DOHH2 (cell line): ENCODE measurements at regions not wholly inside any gene's neighbourhood (a gene's known extent, or its start where the extent isn't known, plus 50 kb on each side); places are given as distances from the start of the nearest gene placed in this dataset.

Source experiments
- H3F3A ChIP-seq: fragments of 200-600 bp; sonication (generic), shearing (Covaris generic); 2 replicates; pipeline ENCODE4 v1.6.0; 2016; ENCODE audit warnings: antibody characterized with exemption, mild to moderate bottlenecking; ENCODE audit not compliant: control insufficient read depth, insufficient read depth
- H3K27ac ChIP-seq: fragments of 200-600 bp; sonication (generic); 2 replicates; pipeline ENCODE4 v1.5.1; 2014; ENCODE audit warnings: low read depth, mild to moderate bottlenecking, low read length, moderate library complexity
- H3K27me3 ChIP-seq: fragments of 200-600 bp; sonication (generic); 2 replicates; pipeline ENCODE4 v1.6.1; 2014; ENCODE audit warnings: mild to moderate bottlenecking, low read length, mixed read lengths; ENCODE audit not compliant: control insufficient read depth
- H3K36me3 ChIP-seq: fragments of 200-600 bp; sonication (generic); 2 replicates; pipeline ENCODE4 v1.6.1; 2014; ENCODE audit warnings: mild to moderate bottlenecking, low read length, moderate library complexity, mixed read lengths; ENCODE audit not compliant: control insufficient read depth
- H3K4me1 ChIP-seq: fragments of 200-600 bp; sonication (generic); 2 replicates; pipeline ENCODE4 v1.6.1; 2014; ENCODE audit warnings: mild to moderate bottlenecking, low read length, mixed read lengths; ENCODE audit not compliant: control insufficient read depth
- H3K4me2 ChIP-seq: fragments of 200-600 bp; sonication (generic); 2 replicates; pipeline ENCODE4 v1.6.0; 2014; ENCODE audit warnings: mild to moderate bottlenecking, low read length, moderate library complexity
- H3K4me3 ChIP-seq: fragments of 200-600 bp; sonication (generic); 2 replicates; pipeline ENCODE4 v1.5.1; 2014; ENCODE audit warnings: mild to moderate bottlenecking, low read length, mixed read lengths
- H3K79me2 ChIP-seq: fragments of 200-600 bp; sonication (generic); 2 replicates; pipeline ENCODE4 v1.6.1; 2014; ENCODE audit warnings: mild to moderate bottlenecking, low read length, mixed read lengths; ENCODE audit not compliant: control insufficient read depth
- H3K9me2 ChIP-seq: fragments of 200-600 bp; sonication (generic); replicated peaks from 2 replicates; pipeline ENCODE4 v1.6.1; 2014; ENCODE audit warnings: mild to moderate bottlenecking, low read length, mixed read lengths; ENCODE audit not compliant: control insufficient read depth
- H3K9me3 ChIP-seq: fragments of 200-600 bp; sonication (generic); 2 replicates; pipeline ENCODE4 v1.6.1; 2014; ENCODE audit warnings: antibody characterized with exemption, low read length, mixed read lengths; ENCODE audit not compliant: control insufficient read depth, insufficient read depth
- H4K20me1 ChIP-seq: fragments of 200-600 bp; sonication (generic); 2 replicates; pipeline ENCODE4 v1.6.0; 2014; ENCODE audit warnings: low read depth, mild to moderate bottlenecking, antibody characterized with exemption, low read length, moderate library complexity; ENCODE audit not compliant: control insufficient read depth, insufficient read depth
- EZH2phosphoT487 ChIP-seq: fragments of 200-600 bp; sonication (generic); IDR thresholded peaks from 2 replicates; pipeline ENCODE4 v1.6.1; 2017; ENCODE audit warnings: borderline replicate concordance, mild to moderate bottlenecking, antibody characterized with exemption, low read length, moderate library complexity, mixed read lengths
- TF ChIP-seq, protein P1 (sequence below): fragments of 200-600 bp; sonication (generic); IDR thresholded peaks from one replicate; pipeline ENCODE4 v1.5.1; 2014; ENCODE audit warnings: antibody characterized with exemption, mild to moderate bottlenecking, low read depth, low read length; ENCODE audit not compliant: poor library complexity, severe bottlenecking

DNA sequence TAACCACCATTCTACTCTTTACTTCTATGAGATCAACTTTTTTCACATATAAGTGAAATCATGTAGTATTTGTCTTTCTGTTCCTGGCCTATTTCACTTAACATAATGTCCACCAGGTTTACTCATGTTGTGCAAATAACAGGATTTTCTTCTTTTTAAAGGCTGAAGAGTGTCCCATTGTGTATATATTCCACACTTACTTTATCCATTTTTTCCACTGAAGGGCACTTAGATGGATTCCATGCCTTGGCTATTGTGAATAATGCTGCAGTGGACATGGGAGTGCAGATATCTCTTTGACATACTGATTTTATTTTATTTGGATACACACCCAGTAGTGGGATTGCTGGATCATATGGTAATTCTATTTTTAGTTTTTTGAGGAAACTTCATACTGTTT is 181.1 kb upstream of the HMGA2 start:
- Histone ChIP-seq H3K9me3 (no peaks in the 10 kb centered on the region), H3K4me2 (no peak overlapping the region), H3K27me3 (no peaks in the 10 kb centered on the region), H3K9me2 (no peaks in the 10 kb centered on the region), H3F3A (no peaks in the 10 kb centered on the region), H4K20me1 (no peaks in the 10 kb centered on the region), H3K36me3 (no peaks in the 10 kb centered on the region), H3K4me3 (no peak overlapping the region), H3K79me2 (no peaks in the 10 kb centered on the region), H3K4me1 (no peaks in the 10 kb centered on the region), H3K27ac (no peak overlapping the region)
- TF ChIP-seq EZH2phosphoT487, result no peak
- TF ChIP-seq, protein P1, sequence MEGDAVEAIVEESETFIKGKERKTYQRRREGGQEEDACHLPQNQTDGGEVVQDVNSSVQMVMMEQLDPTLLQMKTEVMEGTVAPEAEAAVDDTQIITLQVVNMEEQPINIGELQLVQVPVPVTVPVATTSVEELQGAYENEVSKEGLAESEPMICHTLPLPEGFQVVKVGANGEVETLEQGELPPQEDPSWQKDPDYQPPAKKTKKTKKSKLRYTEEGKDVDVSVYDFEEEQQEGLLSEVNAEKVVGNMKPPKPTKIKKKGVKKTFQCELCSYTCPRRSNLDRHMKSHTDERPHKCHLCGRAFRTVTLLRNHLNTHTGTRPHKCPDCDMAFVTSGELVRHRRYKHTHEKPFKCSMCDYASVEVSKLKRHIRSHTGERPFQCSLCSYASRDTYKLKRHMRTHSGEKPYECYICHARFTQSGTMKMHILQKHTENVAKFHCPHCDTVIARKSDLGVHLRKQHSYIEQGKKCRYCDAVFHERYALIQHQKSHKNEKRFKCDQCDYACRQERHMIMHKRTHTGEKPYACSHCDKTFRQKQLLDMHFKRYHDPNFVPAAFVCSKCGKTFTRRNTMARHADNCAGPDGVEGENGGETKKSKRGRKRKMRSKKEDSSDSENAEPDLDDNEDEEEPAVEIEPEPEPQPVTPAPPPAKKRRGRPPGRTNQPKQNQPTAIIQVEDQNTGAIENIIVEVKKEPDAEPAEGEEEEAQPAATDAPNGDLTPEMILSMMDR, result no peak

GRCh38 chr12:65643595-65644386 is 180.5 kb upstream of the HMGA2 start:
- H3K79me2 ChIP-seq, result no peaks in the 10 kb centered on the region
- H3K36me3 ChIP-seq, result no peaks in the 10 kb centered on the region
- no peaks in the 10 kb centered on the region for H4K20me1 ChIP-seq
- no peak overlapping the region for H3K4me2 ChIP-seq
- no peaks in the 10 kb centered on the region for H3F3A ChIP-seq
- H3K27me3 ChIP-seq, result no peaks in the 10 kb centered on the region
- H3K27ac ChIP-seq, result no peak overlapping the region
- no peak for TF ChIP-seq EZH2phosphoT487
- TF ChIP-seq, protein P1, result no peak
- H3K9me2 ChIP-seq, result no peaks in the 10 kb centered on the region
- no peaks in the 10 kb centered on the region for H3K4me1 ChIP-seq
- H3K9me3 ChIP-seq, result no peaks in the 10 kb centered on the region
- H3K4me3 ChIP-seq, result no peak overlapping the region

DNA sequence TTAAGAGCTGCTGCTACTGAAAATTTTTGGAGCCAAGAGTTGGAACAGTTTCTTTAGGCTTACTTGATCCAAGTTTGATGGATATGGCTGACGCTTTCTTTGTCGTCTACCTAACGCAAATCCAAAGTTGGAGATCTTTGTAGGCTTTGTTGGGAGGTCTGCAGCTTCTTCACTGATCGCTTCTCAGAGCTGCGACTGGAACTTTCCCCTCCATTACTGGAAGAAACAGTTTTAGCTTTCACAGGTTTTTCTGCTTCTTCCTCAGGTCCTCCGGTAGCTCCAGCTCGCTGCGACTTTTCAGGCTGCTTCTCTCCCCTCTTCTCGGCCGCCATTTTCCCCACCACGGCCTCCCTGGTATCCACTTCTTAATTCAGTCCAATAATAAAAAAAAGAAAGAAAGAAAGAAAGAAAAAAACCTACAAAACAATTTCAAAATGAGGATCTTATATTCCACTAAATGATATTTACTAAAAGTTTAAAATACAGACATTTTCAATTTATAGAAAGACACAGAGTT is 178.1 kb upstream of the HMGA2 start:
- no peaks in the 10 kb centered on the region for H3F3A ChIP-seq
- no peaks in the 10 kb centered on the region for H3K9me2 ChIP-seq
- H4K20me1 ChIP-seq, result no peaks in the 10 kb centered on the region
- H3K4me2 ChIP-seq, result no peak overlapping the region
- H3K4me3 ChIP-seq, result no peak overlapping the region
- no peaks in the 10 kb centered on the region for H3K36me3 ChIP-seq
- no peaks in the 10 kb centered on the region for H3K9me3 ChIP-seq
- no peaks in the 10 kb centered on the region for H3K27me3 ChIP-seq
- no peaks in the 10 kb centered on the region for H3K79me2 ChIP-seq
- no peak overlapping the region for H3K27ac ChIP-seq
- no peaks in the 10 kb centered on the region for H3K4me1 ChIP-seq
- TF ChIP-seq, protein P1, result no peak
- TF ChIP-seq EZH2phosphoT487, result no peak
